Endothelial cell of umbilical vein (primary cell): ENCODE measurements at regions not wholly inside any gene's neighbourhood (a gene's known extent, or its start where the extent isn't known, plus 50 kb on each side); places are given as distances from the start of the nearest gene placed in this dataset.

ENCODE experiments used
- BruUV-seq: library from RNA; stranded (reverse); fragments of 400-500 nt; replicated peaks from 2 replicates; lab custom pipeline; 2021; lab: Mats Ljungman, UMichigan
- CTCF ChIA-PET: fragments of 300-600, 350-600 bp; sonication (Branson Sonifier 250); formaldehyde crosslinking; loops from one replicate; lab custom pipeline; 2021; ENCODE audit warnings: antibody characterized with exemption, inconsistent platforms; lab: Charles Lee
- POLR2A ChIA-PET: fragments of 300-600, 350-600 bp; sonication (Branson Sonifier 250); formaldehyde crosslinking; loops from one replicate; lab custom pipeline; 2021; ENCODE audit warnings: antibody characterized with exemption, inconsistent platforms; lab: Charles Lee
- DNase-seq: peaks from one replicate; pipeline ENCODE4 v3.0.0-alpha.2; 2011; ENCODE audit warnings: low read depth, low spot score
- FAIRE-seq: peaks from 2 replicates; lab custom pipeline; 2011; peaks lifted over from hg19 to GRCh38; lab: Jason Lieb, UNC
- H2AFZ ChIP-seq: 2 replicates; pipeline ENCODE4 v1.6.0; 2012; ENCODE audit warnings: low read depth, low read length, control low read depth, inconsistent platforms
- H3K27ac ChIP-seq: 2 replicates; pipeline ENCODE4 v1.5.1; 2011; ENCODE audit warnings: low read depth, mild to moderate bottlenecking, control low read depth, low read length, moderate library complexity; ENCODE audit not compliant: insufficient read depth
- H3K27me3 ChIP-seq, 2 experiments: 2 replicates each; pipeline versions ENCODE4 v1.6.0 to v1.6.1; 2011; ENCODE audit warnings: low read length in 2 of 2, mixed read lengths in 1 of 2; ENCODE audit not compliant: control insufficient read depth in 2 of 2, insufficient read depth in 2 of 2
- H3K36me3 ChIP-seq, 2 experiments: 2 replicates in 1 of 2; 3 replicates in 1 of 2; pipeline ENCODE4 v1.5.1; 2011; ENCODE audit warnings: low read length in 2 of 2, mild to moderate bottlenecking in 1 of 2, moderate library complexity in 1 of 2; ENCODE audit not compliant: control insufficient read depth in 2 of 2, insufficient read depth in 2 of 2; ENCODE audit errors: extremely low read depth in 1 of 2
- H3K4me1 ChIP-seq: 3 replicates; pipeline ENCODE4 v1.5.1; 2011; ENCODE audit warnings: mild to moderate bottlenecking, low read length; ENCODE audit not compliant: control insufficient read depth, insufficient read depth; ENCODE audit errors: extremely low read depth
- H3K4me2 ChIP-seq: 2 replicates; pipeline ENCODE4 v1.6.1; 2011; ENCODE audit warnings: low read length, control low read depth, mixed read lengths; ENCODE audit not compliant: insufficient read depth
- H3K4me3 ChIP-seq, 3 experiments: fragments of 200-600 bp in 1 of 3; sonication (generic), shearing (Covaris generic) in 1 of 3; replicated peaks in 1 of 3; 2 replicates each; pipeline ENCODE4 v1.5.1; 2011 to 2016; ENCODE audit warnings: control low read depth in 3 of 3, low read length in 3 of 3, mild to moderate bottlenecking in 2 of 3, inconsistent platforms in 1 of 3, low read depth in 1 of 3, moderate library complexity in 1 of 3; ENCODE audit not compliant: insufficient read depth in 1 of 3
- H3K79me2 ChIP-seq: 2 replicates; pipeline ENCODE4 v1.6.0; 2012; ENCODE audit warnings: low read length, inconsistent platforms; ENCODE audit not compliant: control insufficient read depth, insufficient read depth
- H3K9ac ChIP-seq: replicated peaks from 2 replicates; pipeline ENCODE3; 2011; ENCODE audit warnings: low read length, control low read depth; ENCODE audit not compliant: insufficient read depth; ENCODE audit errors: extremely low read depth
- H3K9me1 ChIP-seq: replicated peaks from 3 replicates; pipeline ENCODE4 v1.6.0; 2011; ENCODE audit warnings: mild to moderate bottlenecking, low read length; ENCODE audit not compliant: control insufficient read depth, insufficient read depth; ENCODE audit errors: extremely low read depth
- H3K9me3 ChIP-seq: replicated peaks from 2 replicates; pipeline ENCODE4 v1.5.1; 2012; ENCODE audit warnings: low read length, inconsistent platforms; ENCODE audit not compliant: control insufficient read depth, insufficient read depth
- H4K20me1 ChIP-seq: replicated peaks from 2 replicates; pipeline ENCODE3; 2011; ENCODE audit warnings: mild to moderate bottlenecking, low read length; ENCODE audit not compliant: control insufficient read depth, insufficient read depth; ENCODE audit errors: extremely low read depth
- EZH2 ChIP-seq: IDR thresholded peaks from 2 replicates; pipeline ENCODE4 v1.6.1; 2012; ENCODE audit warnings: borderline replicate concordance, low read depth, mild to moderate bottlenecking, moderate library complexity, low read length, inconsistent platforms; ENCODE audit not compliant: severe bottlenecking
- FOS ChIP-seq: IDR thresholded peaks from 2 replicates; pipeline ENCODE4 v1.6.1; 2011; ENCODE audit warnings: mild to moderate bottlenecking, low read length, moderate library complexity, borderline replicate concordance; ENCODE audit not compliant: insufficient read depth
- GATA2 ChIP-seq: IDR thresholded peaks from 2 replicates; pipeline ENCODE4 v1.7.0; 2011; ENCODE audit warnings: low read depth, mild to moderate bottlenecking, moderate library complexity, mixed read lengths, low read length; ENCODE audit not compliant: insufficient read length, insufficient read depth
- JUN ChIP-seq: IDR thresholded peaks from 2 replicates; pipeline ENCODE4 v1.6.1; 2011; ENCODE audit warnings: borderline replicate concordance, low read depth; ENCODE audit not compliant: insufficient read length, insufficient read depth
- MAX ChIP-seq: IDR thresholded peaks from 2 replicates; pipeline ENCODE4 v1.6.1; 2011; ENCODE audit not compliant: insufficient read depth, insufficient read length
- MYC ChIP-seq: IDR thresholded peaks from one replicate; pipeline ENCODE4 v1.6.1; 2011; ENCODE audit warnings: mild to moderate bottlenecking, low read depth, low read length
- POLR2A ChIP-seq: IDR thresholded peaks from 2 replicates; pipeline ENCODE4 v1.6.1; 2012; ENCODE audit warnings: low read depth, mild to moderate bottlenecking, control low read depth, low read length
- POLR2AphosphoS5 ChIP-seq: IDR thresholded peaks from 2 replicates; pipeline ENCODE4 v1.6.1; 2012; ENCODE audit warnings: low read depth, mild to moderate bottlenecking, control low read depth, low read length, moderate library complexity; ENCODE audit not compliant: insufficient read depth
- dilution Hi-C: fragments of 300-500 bp; cut with MboI; formaldehyde crosslinking; loops from one replicate; pipeline ENCODE4 v1.15.0; 2019; ENCODE audit warnings: low sequenced_read_pairs; ENCODE audit not compliant: extremely low pct_ligation_motif_present
- intact Hi-C: fragments of 100-400 bp; cut with micrococcal nuclease; formaldehyde crosslinking; loops from one replicate; pipeline ENCODE4 v1.10.0; 2022
- TF ChIP-seq, protein P1 (sequence below), 2 donors: IDR thresholded peaks; 1 replicate in 1 of 2; 2 replicates in 1 of 2; pipeline ENCODE4 v1.5.1; 2011; ENCODE audit warnings: low read length in 2 of 2, mild to moderate bottlenecking in 2 of 2, moderate library complexity in 2 of 2, control low read depth in 1 of 2, inconsistent platforms in 1 of 2, low read depth in 1 of 2; ENCODE audit not compliant: insufficient read depth in 1 of 2; ENCODE audit errors: extremely low read depth in 1 of 2

DNA sequence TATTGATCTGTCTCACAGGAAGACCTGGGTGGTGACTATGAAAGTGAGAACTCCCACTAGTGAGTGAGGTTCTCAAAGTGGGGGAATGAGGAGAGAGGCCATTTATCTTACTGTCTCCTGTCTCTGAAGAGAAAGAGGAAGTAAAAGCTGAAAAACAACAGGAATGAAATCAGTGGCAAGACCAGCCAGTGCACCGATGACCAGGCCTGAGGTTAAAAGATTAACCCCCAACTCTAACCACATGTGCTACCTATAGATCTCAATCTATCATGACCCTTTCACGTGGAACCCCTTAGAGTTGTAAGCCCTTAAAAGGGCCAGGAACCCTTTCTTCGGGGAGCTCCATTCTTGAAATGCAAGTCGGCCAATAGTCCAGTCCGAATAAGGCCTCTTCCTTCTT lies 239.3 kb upstream of the CNTN6 start:
- TF ChIP-seq, protein P1, sequence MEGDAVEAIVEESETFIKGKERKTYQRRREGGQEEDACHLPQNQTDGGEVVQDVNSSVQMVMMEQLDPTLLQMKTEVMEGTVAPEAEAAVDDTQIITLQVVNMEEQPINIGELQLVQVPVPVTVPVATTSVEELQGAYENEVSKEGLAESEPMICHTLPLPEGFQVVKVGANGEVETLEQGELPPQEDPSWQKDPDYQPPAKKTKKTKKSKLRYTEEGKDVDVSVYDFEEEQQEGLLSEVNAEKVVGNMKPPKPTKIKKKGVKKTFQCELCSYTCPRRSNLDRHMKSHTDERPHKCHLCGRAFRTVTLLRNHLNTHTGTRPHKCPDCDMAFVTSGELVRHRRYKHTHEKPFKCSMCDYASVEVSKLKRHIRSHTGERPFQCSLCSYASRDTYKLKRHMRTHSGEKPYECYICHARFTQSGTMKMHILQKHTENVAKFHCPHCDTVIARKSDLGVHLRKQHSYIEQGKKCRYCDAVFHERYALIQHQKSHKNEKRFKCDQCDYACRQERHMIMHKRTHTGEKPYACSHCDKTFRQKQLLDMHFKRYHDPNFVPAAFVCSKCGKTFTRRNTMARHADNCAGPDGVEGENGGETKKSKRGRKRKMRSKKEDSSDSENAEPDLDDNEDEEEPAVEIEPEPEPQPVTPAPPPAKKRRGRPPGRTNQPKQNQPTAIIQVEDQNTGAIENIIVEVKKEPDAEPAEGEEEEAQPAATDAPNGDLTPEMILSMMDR (IDR thresholded peaks at IDR 0.05; ENCODE audit: extremely low read depth in 1 of 2, insufficient read depth in 1 of 2, low read depth in 1 of 2, low read length in 2 of 2): no peak
- TF ChIP-seq EZH2: no peak
- no peak for TF ChIP-seq POLR2A
- no peak for TF ChIP-seq JUN
- no peak for TF ChIP-seq MAX
- no TSS peak for BruUV-seq

DNA sequence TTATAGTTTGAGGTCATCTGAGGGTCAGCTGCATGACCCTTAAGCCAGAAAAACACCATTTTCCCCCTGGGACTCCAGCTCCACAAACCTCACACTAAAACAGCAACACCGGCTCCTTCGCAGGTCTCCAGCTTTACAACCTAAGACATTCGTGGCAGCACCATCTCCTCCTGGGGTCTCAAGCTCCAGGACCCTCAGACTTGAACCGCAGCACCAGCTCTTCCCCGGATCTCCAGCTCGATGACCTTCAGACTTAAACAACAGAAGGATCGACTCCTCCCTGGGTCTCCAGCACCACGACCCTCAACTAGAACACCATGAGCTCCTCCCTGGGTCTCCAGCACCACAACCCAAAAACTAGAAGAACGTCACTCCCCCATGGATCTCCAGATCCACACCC lies 233.7 kb upstream of the CNTN6 start:
- no peak overlapping the region for H3K27ac ChIP-seq
- H3K9ac ChIP-seq: no peak overlapping the region
- peaks cover 4% of the 10 kb centered on the region for H3K4me1 ChIP-seq
- H3K4me2 ChIP-seq: no peak overlapping the region
- no peaks in the 10 kb centered on the region for H3K79me2 ChIP-seq
- ChIA-PET CTCF (no interaction called here), POLR2A (no interaction called here)
- no TSS peak for BruUV-seq
- H4K20me1 ChIP-seq: no peaks in the 10 kb centered on the region
- TF ChIP-seq JUN: no peak
- TF ChIP-seq EZH2: no peak
- TF ChIP-seq, protein P1 (IDR thresholded peaks at IDR 0.05; ENCODE audit: extremely low read depth in 1 of 2, insufficient read depth in 1 of 2, low read depth in 1 of 2, low read length in 2 of 2): no peak
- no peak for TF ChIP-seq MYC
- no peak for TF ChIP-seq POLR2A
- TF ChIP-seq FOS: no peak
- TF ChIP-seq MAX: no peak
- TF ChIP-seq POLR2AphosphoS5: no peak
- no peak for TF ChIP-seq GATA2
- intact Hi-C loops (no loop called here), dilution Hi-C loops (no loop called here)
- FAIRE-seq (no peak), DNase-seq (no peak)
- H2AFZ ChIP-seq: no peak overlapping the region
- H3K27me3 ChIP-seq: no peaks in the 10 kb centered on the region
- H3K9me1 ChIP-seq: no peaks in the 10 kb centered on the region
- H3K9me3 ChIP-seq: peaks cover 2% of the 10 kb centered on the region
- H3K4me3 ChIP-seq: no peak overlapping the region
- no peaks in the 10 kb centered on the region for H3K36me3 ChIP-seq

More for the DNA sequence above, 239.3 kb upstream of the CNTN6 start:
- Histone ChIP-seq H3K9me1 (no peaks in the 10 kb centered on the region), H3K27me3 (no peaks in the 10 kb centered on the region), H3K4me3 (no peak overlapping the region), H3K4me1 (peaks cover 4% of the 10 kb centered on the region), H3K4me2 (no peak overlapping the region), H3K9ac (no peak overlapping the region), H3K9me3 (peaks cover 2% of the 10 kb centered on the region), H3K36me3 (no peaks in the 10 kb centered on the region), H2AFZ (no peak overlapping the region), H3K27ac (no peak overlapping the region), H4K20me1 (no peaks in the 10 kb centered on the region), H3K79me2 (no peaks in the 10 kb centered on the region)
- ChIA-PET CTCF (no interaction called here), POLR2A (no interaction called here)
- dilution Hi-C loops: no loop called here
- FAIRE-seq (no peak), DNase-seq (no peak)
- intact Hi-C loops: no loop called here
